PC-9 (cell line): ENCODE measurements at regions not wholly inside any gene's neighbourhood (a gene's known extent, or its start where the extent isn't known, plus 50 kb on each side); places are given as distances from the start of the nearest gene placed in this dataset.

Experiments
- CTCF ChIP-seq: fragments of 200-600 bp; sonication (generic); conservative IDR thresholded peaks from 2 replicates; pipeline ENCODE4 v1.6.1; 2017; ENCODE audit warnings: mixed run types, antibody characterized with exemption, mild to moderate bottlenecking, moderate library complexity
- EZH2 ChIP-seq: fragments of 200-600 bp; sonication (generic); IDR thresholded peaks from 2 replicates; pipeline ENCODE4 v1.8.0; 2017; ENCODE audit warnings: antibody characterized with exemption, low read depth

- TF ChIP-seq CTCF, result no peak
- TF ChIP-seq EZH2, result no peak
Measured at GRCh38 chr6:113660819-113661218, 196.3 kb upstream of the MARCKS start.
